ENCODE measurements at regions not wholly inside any gene's neighbourhood (a gene's known extent, or its start where the extent isn't known, plus 50 kb on each side); places are given as distances from the start of the nearest gene placed in this dataset.

GRCh38 chr21:25080141-25080540, 527.1 kb downstream of the MRPL39 start:
- Histone ChIP-seq H2BK5ac (ENCODE audit: low read depth, low read length, poor library complexity, severe bottlenecking) (no peak overlapping the region), H3K4me1 (ENCODE audit: control insufficient read depth, insufficient read depth, low read length) (no peaks in the 10 kb centered on the region), H3K4ac (ENCODE audit: low read depth, low read length) (no peak overlapping the region), H2BK120ac (ENCODE audit: low read depth, low read length) (no peak overlapping the region), H3K9me1 (ENCODE audit: insufficient read depth, low read length) (no peaks in the 10 kb centered on the region), H3K4me2 (ENCODE audit: low read depth, low read length) (no peak overlapping the region), H3K79me1 (ENCODE audit: low read depth in 1 of 2, low read length in 2 of 2) (no peaks in the 10 kb centered on the region), H3K9me3 (ENCODE audit: control insufficient read depth, insufficient read depth, low read length) (no peaks in the 10 kb centered on the region), H2AK9ac (replicated peaks; ENCODE audit: low read depth, low read length, poor library complexity) (no peak overlapping the region), H3K27ac (ENCODE audit: insufficient read depth, low read length) (no peak overlapping the region), H3K4me3 (ENCODE audit: insufficient read depth, low read depth, low read length) (no peak overlapping the region), H3K23ac (ENCODE audit: low read depth, low read length) (no peak overlapping the region), H4K8ac (ENCODE audit: low read depth in 2 of 2, low read length in 2 of 2) (no peak overlapping the region), H3K9ac (ENCODE audit: low read depth, low read length) (no peak overlapping the region), H3K27me3 (ENCODE audit: control insufficient read depth, insufficient read depth, low read length) (no peaks in the 10 kb centered on the region), H4K5ac (ENCODE audit: low read depth, low read length) (no peak overlapping the region), H4K20me1 (ENCODE audit: insufficient read depth, low read length) (no peaks in the 10 kb centered on the region), H2AFZ (replicated peaks; ENCODE audit: low read length, poor library complexity) (no peak overlapping the region), H3K18ac (ENCODE audit: low read depth, low read length) (no peak overlapping the region), H4K91ac (ENCODE audit: insufficient read depth, low read depth, low read length) (no peak overlapping the region), H2BK15ac (ENCODE audit: low read depth, low read length) (no peak overlapping the region), H3K56ac (ENCODE audit: extremely low read depth, insufficient read depth, low read length) (no peak overlapping the region), H3K14ac (replicated peaks; ENCODE audit: low read depth, low read length) (no peak overlapping the region), H2AK5ac (ENCODE audit: low read depth, low read length) (no peak overlapping the region), H2BK20ac (ENCODE audit: low read depth, low read length) (no peak overlapping the region), H3K36me3 (ENCODE audit: control insufficient read depth, insufficient read depth, low read length) (no peaks in the 10 kb centered on the region)
- ATAC-seq (ENCODE audit: low read depth), result no peak
- dilution Hi-C loops (cut with HindIII; ENCODE audit: low sequenced_read_pairs, unreplicated experiment), result no loop called here
- in situ Hi-C loops (cut with MboI; ENCODE audit: low sequenced_read_pairs), result no loop called here
- ChIA-PET POLR2A (ENCODE audit: unreplicated experiment) (no interaction called here), CTCF (no interaction called here)
- whole genome bisulfite sequencing, 2 experiments (ENCODE audit: extremely low coverage in 2 of 2, insufficient read length in 1 of 2), result no CpG with 5 or more reads among the region's 1 CpG
- TF ChIP-seq SMC3 (IDR thresholded peaks at IDR 0.05; ENCODE audit: low read depth, low read length) (no peak), RFX5 (IDR thresholded peaks at IDR 0.05; ENCODE audit: low read depth, low read length) (no peak), ELK1 (IDR thresholded peaks at IDR 0.05; ENCODE audit: borderline replicate concordance, low read depth, low read length) (no peak), POLR2A (IDR thresholded peaks at IDR 0.05; ENCODE audit: low read depth, low read length) (no peak), MXI1 (IDR thresholded peaks at IDR 0.05; ENCODE audit: borderline replicate concordance, low read depth, low read length) (no peak)
- no peak for DNase-seq
- intact Hi-C loops (cut with micrococcal nuclease), result no loop called here
- no TSS peak for BruUV-seq (replicated peaks)

Data from IMR-90 (cell line).